ENCODE measurements at regions not wholly inside any gene's neighbourhood (a gene's known extent, or its start where the extent isn't known, plus 50 kb on each side); places are given as distances from the start of the nearest gene placed in this dataset.

DNA sequence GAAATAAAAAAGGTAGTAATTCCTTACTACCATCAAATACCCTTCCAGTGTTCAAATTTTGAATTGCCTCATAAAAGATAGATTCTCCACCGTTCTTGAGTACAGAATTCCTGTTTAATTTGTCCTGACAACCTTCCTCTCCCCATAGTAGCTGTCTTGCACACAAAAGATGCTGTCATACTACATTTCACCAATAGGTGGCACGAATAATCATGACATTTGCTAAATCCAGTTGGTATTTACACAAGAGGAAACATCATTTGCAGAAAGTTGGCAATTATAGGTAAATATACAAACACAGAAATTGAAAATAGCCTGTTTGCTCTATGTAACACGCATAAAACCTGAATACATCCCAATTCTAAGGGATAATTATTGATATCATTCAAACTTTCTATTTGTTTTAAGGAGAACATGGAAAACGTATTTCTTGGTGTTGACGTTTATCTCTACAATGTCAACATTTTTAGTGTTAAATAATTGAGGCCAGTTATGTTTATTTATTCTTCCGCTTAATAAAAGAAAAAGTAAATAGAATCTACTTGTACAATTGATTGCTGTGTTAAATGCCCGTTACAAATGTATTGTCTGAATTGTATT, 58.3 kb upstream of the CLDN10 start:
- POLR2A ChIA-PET, result interaction anchor here (0.6 kb wide), 1 partner anchor 134 kb away, joined by 3 read pairs; no protein-coding TSS in a partner anchor
- DNase-seq (ENCODE audit: low read depth, low spot score) (peak; percentile 85), FAIRE-seq (peak; percentile 86)
- Histone ChIP-seq H3K9me3 (replicated peaks; ENCODE audit: control insufficient read depth, insufficient read depth, low read length) (no peaks in the 10 kb centered on the region), H3K36me3 (ENCODE audit: control insufficient read depth in 2 of 2, extremely low read depth in 1 of 2, insufficient read depth in 2 of 2, low read length in 2 of 2) (no peaks in the 10 kb centered on the region), H4K20me1 (replicated peaks; ENCODE audit: control insufficient read depth, extremely low read depth, insufficient read depth, low read length) (no peaks in the 10 kb centered on the region), H3K4me1 (ENCODE audit: control insufficient read depth, extremely low read depth, insufficient read depth, low read length) (no peaks in the 10 kb centered on the region), H3K27ac (ENCODE audit: insufficient read depth, low read depth, low read length) (no peak overlapping the region), H3K9ac (replicated peaks; ENCODE audit: extremely low read depth, insufficient read depth, low read length) (no peak overlapping the region), H2AFZ (ENCODE audit: low read depth, low read length) (no peak overlapping the region), H3K9me1 (replicated peaks; ENCODE audit: control insufficient read depth, extremely low read depth, insufficient read depth, low read length) (no peaks in the 10 kb centered on the region), H3K4me3 (replicated peaks in 1 of 3; ENCODE audit: insufficient read depth in 1 of 3, low read depth in 1 of 3, low read length in 3 of 3) (no peak overlapping the region), H3K4me2 (ENCODE audit: insufficient read depth, low read length) (no peak overlapping the region), H3K79me2 (ENCODE audit: control insufficient read depth, insufficient read depth, low read length) (no peaks in the 10 kb centered on the region), H3K27me3 (ENCODE audit: control insufficient read depth in 2 of 2, insufficient read depth in 2 of 2, low read length in 2 of 2) (no peaks in the 10 kb centered on the region)
- TF ChIP-seq JUN (IDR thresholded peaks at IDR 0.05; ENCODE audit: borderline replicate concordance, insufficient read depth, insufficient read length, low read depth), result no peak
- peak; percentile 48 to 59 for TF ChIP-seq CTCF (IDR thresholded peaks at IDR 0.05; ENCODE audit: extremely low read depth in 1 of 2, insufficient read depth in 1 of 2, low read depth in 1 of 2, low read length in 2 of 2)
- intact Hi-C loops (cut with micrococcal nuclease) (loop anchor here (1.0 to 2.0 kb wide), 4 partner anchors 41 to 340 kb away; partner anchors contain the start of gene CLDN10), dilution Hi-C loops (cut with MboI; ENCODE audit: extremely low pct_ligation_motif_present, low sequenced_read_pairs) (no loop called here)
- BruUV-seq (replicated peaks), result no TSS peak
- CTCF ChIA-PET, result interaction anchor here (0.5 to 3.9 kb wide), 21 partner anchors 9 to 339 kb away, joined by 3 to 28 read pairs (median 4); no protein-coding TSS in a partner anchor

- no peak overlapping the region for H2AFZ ChIP-seq (ENCODE audit: low read depth, low read length)
- TF ChIP-seq POLR2A (IDR thresholded peaks at IDR 0.05; ENCODE audit: low read depth, low read length), result no peak
- H3K4me3 ChIP-seq (replicated peaks in 1 of 3; ENCODE audit: insufficient read depth in 1 of 3, low read depth in 1 of 3, low read length in 3 of 3), result no peak overlapping the region
- POLR2A ChIA-PET, result no interaction called here
- no peaks in the 10 kb centered on the region for H3K27me3 ChIP-seq (ENCODE audit: control insufficient read depth in 2 of 2, insufficient read depth in 2 of 2, low read length in 2 of 2)
- H3K9me1 ChIP-seq (replicated peaks; ENCODE audit: control insufficient read depth, extremely low read depth, insufficient read depth, low read length), result no peaks in the 10 kb centered on the region
- no peak overlapping the region for H3K4me2 ChIP-seq (ENCODE audit: insufficient read depth, low read length)
- intact Hi-C loops (cut with micrococcal nuclease), result no loop called here
- no TSS peak for BruUV-seq (replicated peaks)
- dilution Hi-C loops (cut with MboI; ENCODE audit: extremely low pct_ligation_motif_present, low sequenced_read_pairs), result no loop called here
- no peaks in the 10 kb centered on the region for H3K79me2 ChIP-seq (ENCODE audit: control insufficient read depth, insufficient read depth, low read length)
- CTCF ChIA-PET, result interaction anchor here (1.4 to 2.8 kb wide), 3 partner anchors 68 to 337 kb away, joined by 3 to 14 read pairs (median 8); no protein-coding TSS in a partner anchor
- H3K9me3 ChIP-seq (replicated peaks; ENCODE audit: control insufficient read depth, insufficient read depth, low read length), result no peaks in the 10 kb centered on the region
- no peak for FAIRE-seq
- no peak for DNase-seq (ENCODE audit: low read depth, low spot score)
- H3K4me1 ChIP-seq (ENCODE audit: control insufficient read depth, extremely low read depth, insufficient read depth, low read length), result no peaks in the 10 kb centered on the region
- H3K27ac ChIP-seq (ENCODE audit: insufficient read depth, low read depth, low read length), result no peak overlapping the region
- H3K36me3 ChIP-seq (ENCODE audit: control insufficient read depth in 2 of 2, extremely low read depth in 1 of 2, insufficient read depth in 2 of 2, low read length in 2 of 2), result no peaks in the 10 kb centered on the region
- no peak overlapping the region for H3K9ac ChIP-seq (replicated peaks; ENCODE audit: extremely low read depth, insufficient read depth, low read length)
- no peaks in the 10 kb centered on the region for H4K20me1 ChIP-seq (replicated peaks; ENCODE audit: control insufficient read depth, extremely low read depth, insufficient read depth, low read length)
Measured at GRCh38 chr13:95496485-95496884, 56.0 kb upstream of the CLDN10 start.
